HCEC 1CT (cell line): ENCODE measurements at regions not wholly inside any gene's neighbourhood (a gene's known extent, or its start where the extent isn't known, plus 50 kb on each side); places are given as distances from the start of the nearest gene placed in this dataset.

Source experiments
- DNase-seq: peaks from one replicate; pipeline ENCODE4 v3.0.0-alpha.2; 2017

DNA sequence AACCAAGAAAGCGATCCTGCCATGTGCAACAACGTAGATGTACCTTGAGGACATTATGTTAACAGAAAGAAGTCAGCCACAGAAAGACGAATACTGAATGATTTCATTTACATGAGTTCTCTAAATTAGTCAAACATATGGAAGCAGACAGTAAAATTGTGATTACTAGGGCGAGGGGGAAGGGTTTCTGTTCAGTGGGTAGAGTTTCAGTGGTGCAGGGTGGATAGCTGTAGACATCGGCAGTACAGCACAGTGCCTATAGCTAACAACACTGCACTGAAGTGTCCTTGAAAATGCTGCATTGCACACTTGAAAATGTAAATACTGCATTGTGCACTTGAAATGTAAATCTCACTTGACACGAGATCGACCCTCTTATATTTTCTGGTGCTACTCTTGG lies 275.3 kb downstream of the GALR1 start:
- DNase-seq, result no peak

- DNase-seq, result no peak
These were observed 277.3 kb downstream of the GALR1 start for GRCh38 chr18:77526962-77527361.

GRCh38 chr18:77528872-77529271 lies 279.2 kb downstream of the GALR1 start:
- DNase-seq, result no peak

- DNase-seq, result no peak
These were observed 280.0 kb downstream of the GALR1 start for GRCh38 chr18:77529492-77530176.

GRCh38 chr18:77530732-77531131 lies 281.1 kb downstream of the GALR1 start:
- no peak for DNase-seq

DNA sequence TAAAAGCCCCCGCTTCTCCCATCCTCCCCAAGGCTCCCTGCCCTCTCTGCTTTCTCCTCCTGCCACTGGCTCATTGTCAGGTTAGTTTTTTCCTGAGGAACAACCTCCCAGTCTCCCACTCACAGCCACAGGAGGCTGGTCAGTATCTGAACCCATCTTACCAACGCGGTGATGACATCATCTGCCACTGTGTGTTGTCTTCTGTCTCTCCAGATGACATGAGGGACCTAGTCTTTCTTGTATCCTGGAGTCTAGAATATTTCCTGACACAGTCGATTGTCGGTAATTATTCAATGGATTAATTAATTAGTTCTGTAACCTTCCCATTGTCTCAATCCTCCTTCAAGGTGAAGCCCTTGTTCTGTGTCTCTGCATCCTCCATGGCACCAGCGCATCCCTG lies 290.2 kb downstream of the GALR1 start:
- no peak for DNase-seq

DNA sequence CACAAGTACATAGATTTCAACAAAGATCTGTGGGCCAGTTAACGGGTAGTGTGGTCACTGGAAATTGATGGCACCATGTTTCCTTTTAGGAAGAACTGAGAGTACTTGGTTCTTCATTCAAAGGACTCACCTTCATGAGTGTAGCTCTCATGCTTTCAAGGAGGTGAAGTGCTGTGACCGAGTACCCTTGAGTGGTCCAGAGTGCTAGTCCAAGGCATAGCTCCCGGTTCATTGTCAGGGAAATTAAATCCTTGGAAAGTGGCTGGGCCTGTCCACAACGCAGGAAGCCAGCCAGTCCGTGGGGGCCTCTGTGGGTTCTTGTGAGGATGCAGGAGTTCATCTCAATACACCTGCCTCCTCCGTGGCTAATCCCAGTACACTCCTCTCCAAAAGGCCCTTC lies 295.1 kb downstream of the GALR1 start:
- no peak for DNase-seq

DNA sequence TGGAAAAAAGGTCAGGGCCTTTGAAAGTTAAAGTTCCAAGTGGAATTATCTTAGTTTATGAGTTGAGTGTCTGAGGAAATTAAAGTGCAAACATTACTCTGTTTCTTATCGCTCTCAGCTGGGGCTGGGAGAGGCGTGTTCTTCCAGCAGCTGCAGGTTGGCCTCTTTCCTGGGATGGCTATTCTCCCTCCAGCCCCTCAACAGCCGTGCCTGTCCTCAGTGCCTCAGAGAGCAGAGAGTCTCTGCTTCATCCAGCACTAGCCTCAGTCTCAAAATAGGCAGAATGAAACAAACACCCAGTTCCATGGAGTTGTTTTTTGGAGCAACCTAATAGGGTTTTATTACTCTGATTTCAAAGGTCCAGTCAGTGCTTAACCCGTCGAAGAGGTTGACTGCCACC lies 298.1 kb downstream of the GALR1 start:
- no peak for DNase-seq

GRCh38 chr18:77548790-77549420 lies 299.3 kb downstream of the GALR1 start:
- no peak for DNase-seq

- DNase-seq, result no peak
These were observed 301.0 kb downstream of the GALR1 start for GRCh38 chr18:77550625-77551024.

DNA sequence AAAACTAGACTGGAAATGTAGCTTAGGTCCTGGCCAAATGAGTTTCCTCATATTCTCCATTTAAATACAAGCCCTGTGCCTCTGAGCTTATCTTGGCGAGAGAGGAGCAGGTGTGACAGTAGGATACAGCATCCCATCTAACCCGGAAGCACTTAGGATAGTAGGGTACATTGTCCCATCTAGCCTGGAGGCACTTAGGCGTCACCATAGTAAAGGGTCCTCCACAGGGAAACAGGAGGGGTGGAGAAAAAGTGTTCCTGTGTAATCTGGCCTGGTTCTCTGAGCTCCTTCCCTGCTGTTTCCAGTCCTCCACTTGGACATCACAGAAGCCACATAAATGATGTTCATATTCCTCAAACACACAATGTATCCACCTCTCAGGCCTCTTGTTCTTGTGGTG lies 301.4 kb downstream of the GALR1 start:
- DNase-seq, result no peak

DNA sequence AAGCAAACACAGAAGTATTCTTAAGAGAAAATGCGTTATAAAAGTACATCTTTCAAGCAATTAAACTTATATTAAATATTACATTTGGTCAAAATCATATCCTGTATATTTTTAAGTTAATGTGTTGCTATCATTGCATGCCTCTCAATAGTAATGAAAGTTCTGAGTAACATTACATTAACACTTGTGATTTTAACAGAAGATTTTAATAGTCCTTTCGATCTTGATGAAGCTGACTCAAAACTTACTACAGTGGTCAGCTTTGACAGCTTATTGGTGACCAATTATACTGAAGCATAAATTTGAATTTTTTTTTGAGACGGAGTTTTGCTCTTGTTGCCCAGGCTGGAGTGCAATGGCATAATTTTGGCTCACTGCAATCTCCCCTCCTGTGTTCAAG lies 303.3 kb downstream of the GALR1 start:
- DNase-seq, result no peak

- DNase-seq, result no peak
These were observed 304.4 kb downstream of the GALR1 start for GRCh38 chr18:77554061-77554460.

DNA sequence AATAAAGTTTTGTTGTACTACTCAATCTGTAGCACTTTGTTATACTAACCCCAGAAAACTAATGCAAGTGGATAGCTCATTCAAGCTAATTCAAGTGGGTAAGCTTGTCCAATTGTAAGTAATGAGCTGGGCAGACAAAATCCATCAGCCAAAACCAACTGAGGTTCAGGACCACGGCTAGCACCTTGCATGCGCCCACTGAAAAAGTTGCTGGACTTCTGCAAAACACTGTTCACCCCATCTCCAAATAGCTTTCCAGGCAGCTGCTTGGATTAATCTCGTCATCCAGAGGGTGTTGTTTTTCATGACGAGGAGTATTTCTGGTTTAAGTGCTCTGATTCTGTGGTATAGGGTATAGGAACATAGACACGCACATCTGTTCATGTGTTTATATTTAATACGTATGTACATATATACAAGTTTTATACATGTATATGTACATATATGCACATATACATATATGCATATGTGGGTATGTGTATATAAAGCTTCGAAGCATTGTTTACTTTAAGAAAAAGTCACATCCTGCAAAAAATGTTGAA lies 307.5 kb downstream of the GALR1 start:
- no peak for DNase-seq

GRCh38 chr18:77559274-77559910 lies 309.7 kb downstream of the GALR1 start:
- no peak for DNase-seq

- no peak for DNase-seq
These were observed 310.8 kb downstream of the GALR1 start for GRCh38 chr18:77560341-77560992.

GRCh38 chr18:77566604-77567003 lies 317.0 kb downstream of the GALR1 start:
- DNase-seq, result no peak

GRCh38 chr18:77567205-77567604 lies 317.6 kb downstream of the GALR1 start:
- DNase-seq, result no peak

DNA sequence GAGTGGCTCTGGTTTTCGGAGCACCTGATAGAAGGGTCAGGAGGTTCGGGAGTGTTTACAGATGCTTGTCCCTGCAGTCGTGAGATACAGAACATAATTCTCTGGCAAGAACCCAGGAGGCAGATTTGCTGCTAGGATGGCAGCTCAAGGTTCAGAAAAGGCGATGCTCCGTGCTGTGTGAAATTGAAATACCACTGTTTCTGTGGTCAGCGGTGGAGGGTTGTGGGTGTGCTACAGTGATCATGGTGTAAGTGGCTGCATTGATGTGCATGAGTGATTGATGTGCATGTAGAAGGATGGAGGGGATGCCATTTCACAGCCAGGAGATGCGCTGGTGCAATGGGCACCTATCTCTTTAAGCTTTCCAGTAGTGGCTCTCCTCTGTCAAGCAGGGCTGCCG lies 322.1 kb downstream of the GALR1 start:
- DNase-seq, result no peak

DNA sequence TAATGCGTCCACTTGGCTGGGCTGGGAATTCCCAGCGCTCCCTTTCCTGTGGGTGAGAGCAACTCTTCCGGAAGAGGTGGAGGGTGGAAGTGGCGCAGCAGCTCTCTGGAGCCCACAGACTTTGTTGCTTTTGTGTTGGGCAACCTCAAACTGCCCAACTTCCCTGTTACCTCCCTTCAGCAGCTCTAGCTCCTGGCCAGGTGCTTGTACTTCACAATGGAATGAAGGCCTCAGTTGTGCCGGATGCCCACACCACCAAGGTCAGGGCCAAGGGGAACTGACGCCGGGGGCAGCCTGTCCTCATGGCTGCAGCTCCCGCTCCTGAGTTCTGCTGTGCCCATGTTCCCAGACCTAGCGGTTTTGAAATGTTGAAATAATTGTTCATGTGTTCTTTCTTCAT lies 322.9 kb downstream of the GALR1 start:
- DNase-seq, result no peak

GRCh38 chr18:77573571-77573970 lies 323.9 kb downstream of the GALR1 start:
- DNase-seq, result no peak

GRCh38 chr18:77590943-77591515 lies 341.4 kb downstream of the GALR1 start:
- no peak for DNase-seq

- no peak for DNase-seq
These were observed 348.1 kb downstream of the GALR1 start for GRCh38 chr18:77597726-77598125.
